Upper lobe of left lung (tissue), 4 donors: ENCODE measurements at regions not wholly inside any gene's neighbourhood (a gene's known extent, or its start where the extent isn't known, plus 50 kb on each side); places are given as distances from the start of the nearest gene placed in this dataset.

Experiments used
- EP300 ChIP-seq, 4 donors: sonication (generic); formaldehyde crosslinking; IDR thresholded peaks; one replicate each; pipeline ENCODE4 v1.5.1; 2017; ENCODE audit warnings: antibody characterized with exemption in 4 of 4, control low read depth in 2 of 4
- POLR2A ChIP-seq, 4 donors: fragments of 450-650 bp; IDR thresholded peaks; one replicate each; pipeline ENCODE4 v1.5.1; 2016 to 2017; ENCODE audit warnings: antibody characterized with exemption in 4 of 4, mild to moderate bottlenecking in 2 of 4
- TF ChIP-seq, protein P1 (sequence below), 6 experiments: fragments of 450-650 bp in 4 of 6; fragments of 200-600 bp in 2 of 6; sonication (generic) in 2 of 6; IDR thresholded peaks; one replicate each; pipeline ENCODE4 v1.5.1; 2016 to 2019; ENCODE audit warnings: antibody characterized with exemption in 6 of 6

- TF ChIP-seq POLR2A (IDR thresholded peaks at IDR 0.05), result no peak
- no peak for TF ChIP-seq EP300 (IDR thresholded peaks at IDR 0.05)
- TF ChIP-seq, protein P1, sequence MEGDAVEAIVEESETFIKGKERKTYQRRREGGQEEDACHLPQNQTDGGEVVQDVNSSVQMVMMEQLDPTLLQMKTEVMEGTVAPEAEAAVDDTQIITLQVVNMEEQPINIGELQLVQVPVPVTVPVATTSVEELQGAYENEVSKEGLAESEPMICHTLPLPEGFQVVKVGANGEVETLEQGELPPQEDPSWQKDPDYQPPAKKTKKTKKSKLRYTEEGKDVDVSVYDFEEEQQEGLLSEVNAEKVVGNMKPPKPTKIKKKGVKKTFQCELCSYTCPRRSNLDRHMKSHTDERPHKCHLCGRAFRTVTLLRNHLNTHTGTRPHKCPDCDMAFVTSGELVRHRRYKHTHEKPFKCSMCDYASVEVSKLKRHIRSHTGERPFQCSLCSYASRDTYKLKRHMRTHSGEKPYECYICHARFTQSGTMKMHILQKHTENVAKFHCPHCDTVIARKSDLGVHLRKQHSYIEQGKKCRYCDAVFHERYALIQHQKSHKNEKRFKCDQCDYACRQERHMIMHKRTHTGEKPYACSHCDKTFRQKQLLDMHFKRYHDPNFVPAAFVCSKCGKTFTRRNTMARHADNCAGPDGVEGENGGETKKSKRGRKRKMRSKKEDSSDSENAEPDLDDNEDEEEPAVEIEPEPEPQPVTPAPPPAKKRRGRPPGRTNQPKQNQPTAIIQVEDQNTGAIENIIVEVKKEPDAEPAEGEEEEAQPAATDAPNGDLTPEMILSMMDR (IDR thresholded peaks at IDR 0.05), result no peak
Measured at GRCh38 chr2:78940998-78941397, 84.5 kb upstream of the REG3G start.
